ENCODE measurements at regions not wholly inside any gene's neighbourhood (a gene's known extent, or its start where the extent isn't known, plus 50 kb on each side); places are given as distances from the start of the nearest gene placed in this dataset.
"Not testable (repeated sequence)": the region's sequence is repeated elsewhere in the genome, so short reads cannot be mapped to it uniquely, and the experiment has no call there.

DNA sequence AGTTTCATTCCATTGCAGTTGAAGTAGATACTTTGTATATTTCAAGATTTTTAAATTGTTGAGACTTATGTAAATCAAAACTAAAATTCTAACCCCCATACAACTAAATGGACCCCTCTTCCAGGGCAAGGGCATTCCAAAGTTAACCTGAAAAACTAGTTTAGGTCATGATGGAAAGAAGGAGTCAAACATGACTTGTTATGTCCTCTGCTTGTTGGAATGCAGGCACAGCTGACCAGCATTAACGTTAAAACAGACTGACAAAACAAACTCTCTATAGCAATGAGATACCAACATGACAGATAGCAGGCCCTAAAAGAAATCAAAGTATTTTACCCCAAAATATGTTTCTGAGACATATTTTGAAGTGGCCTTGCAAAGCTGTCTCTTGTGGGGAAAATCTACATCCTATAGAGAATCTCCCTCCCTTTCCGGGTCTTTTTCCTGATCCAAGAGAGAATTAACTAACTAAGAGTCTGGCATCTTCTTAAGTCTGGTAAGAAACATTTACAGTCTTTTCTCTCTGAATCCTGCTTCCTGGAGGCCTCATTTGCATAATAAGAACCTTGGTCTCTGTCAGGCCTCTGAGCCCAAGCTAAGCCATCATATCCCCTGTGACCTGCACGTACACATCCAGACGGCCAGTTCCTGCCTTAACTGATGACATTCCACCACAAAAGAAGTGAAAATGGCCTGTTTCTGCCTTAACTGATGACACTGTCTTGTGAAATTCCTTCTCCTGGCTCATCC lies 124.3 kb upstream of the ATXN1 start:
- no peaks in the 10 kb centered on the region for H3K36me3 ChIP-seq
- H3K4me3 ChIP-seq = no peak overlapping the region
- H3K4me1 ChIP-seq = no peaks in the 10 kb centered on the region
- no peaks in the 10 kb centered on the region for H3K27me3 ChIP-seq
- TF ChIP-seq EP300 (IDR thresholded peaks at IDR 0.05) (no peak), POLR2AphosphoS5 (IDR thresholded peaks at IDR 0.05) (no peak), POLR2A (IDR thresholded peaks at IDR 0.05) (no peak)
- TF ChIP-seq, protein P1, sequence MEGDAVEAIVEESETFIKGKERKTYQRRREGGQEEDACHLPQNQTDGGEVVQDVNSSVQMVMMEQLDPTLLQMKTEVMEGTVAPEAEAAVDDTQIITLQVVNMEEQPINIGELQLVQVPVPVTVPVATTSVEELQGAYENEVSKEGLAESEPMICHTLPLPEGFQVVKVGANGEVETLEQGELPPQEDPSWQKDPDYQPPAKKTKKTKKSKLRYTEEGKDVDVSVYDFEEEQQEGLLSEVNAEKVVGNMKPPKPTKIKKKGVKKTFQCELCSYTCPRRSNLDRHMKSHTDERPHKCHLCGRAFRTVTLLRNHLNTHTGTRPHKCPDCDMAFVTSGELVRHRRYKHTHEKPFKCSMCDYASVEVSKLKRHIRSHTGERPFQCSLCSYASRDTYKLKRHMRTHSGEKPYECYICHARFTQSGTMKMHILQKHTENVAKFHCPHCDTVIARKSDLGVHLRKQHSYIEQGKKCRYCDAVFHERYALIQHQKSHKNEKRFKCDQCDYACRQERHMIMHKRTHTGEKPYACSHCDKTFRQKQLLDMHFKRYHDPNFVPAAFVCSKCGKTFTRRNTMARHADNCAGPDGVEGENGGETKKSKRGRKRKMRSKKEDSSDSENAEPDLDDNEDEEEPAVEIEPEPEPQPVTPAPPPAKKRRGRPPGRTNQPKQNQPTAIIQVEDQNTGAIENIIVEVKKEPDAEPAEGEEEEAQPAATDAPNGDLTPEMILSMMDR (IDR thresholded peaks at IDR 0.05) = no peak
- no peak for DNase-seq (ENCODE audit: low spot score in 2 of 2)
- no peak overlapping the region for H3K27ac ChIP-seq
- 82% methylated on average over 4 of the region's 4 CpGs for WGBS
- H3K9me3 ChIP-seq = no peaks in the 10 kb centered on the region

DNA sequence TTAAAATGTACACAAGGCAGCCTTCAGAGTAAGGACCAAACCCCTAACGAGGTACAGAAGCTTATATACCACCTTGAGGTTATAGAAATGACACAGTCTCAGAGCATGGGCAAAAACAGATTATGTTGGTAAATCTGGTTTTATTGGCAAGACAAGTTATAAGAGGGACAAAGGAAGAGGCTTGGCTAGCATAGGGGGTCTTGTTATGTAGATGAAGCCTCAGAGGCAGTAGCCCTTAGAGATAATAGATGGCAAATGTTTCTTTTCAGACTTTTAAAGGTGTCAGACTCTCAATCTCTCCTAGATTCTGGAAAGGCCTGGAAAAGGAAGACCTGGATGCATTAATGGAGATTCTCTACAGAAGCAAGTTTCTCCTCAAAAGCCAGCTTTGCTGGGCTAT lies 123.3 kb upstream of the ATXN1 start:
- H3K4me1 ChIP-seq = no peaks in the 10 kb centered on the region
- no peaks in the 10 kb centered on the region for H3K9me3 ChIP-seq
- 83% methylated on average over 1 of the region's 1 CpG for WGBS
- H3K4me3 ChIP-seq = no peak overlapping the region
- TF ChIP-seq, protein P1 (IDR thresholded peaks at IDR 0.05) = no peak
- TF ChIP-seq POLR2A (IDR thresholded peaks at IDR 0.05) (no peak), EP300 (IDR thresholded peaks at IDR 0.05) (no peak), POLR2AphosphoS5 (IDR thresholded peaks at IDR 0.05) (no peak)
- no peaks in the 10 kb centered on the region for H3K36me3 ChIP-seq
- H3K27me3 ChIP-seq = no peaks in the 10 kb centered on the region
- no peak for DNase-seq (ENCODE audit: low spot score in 2 of 2)
- H3K27ac ChIP-seq = no peak overlapping the region

DNA sequence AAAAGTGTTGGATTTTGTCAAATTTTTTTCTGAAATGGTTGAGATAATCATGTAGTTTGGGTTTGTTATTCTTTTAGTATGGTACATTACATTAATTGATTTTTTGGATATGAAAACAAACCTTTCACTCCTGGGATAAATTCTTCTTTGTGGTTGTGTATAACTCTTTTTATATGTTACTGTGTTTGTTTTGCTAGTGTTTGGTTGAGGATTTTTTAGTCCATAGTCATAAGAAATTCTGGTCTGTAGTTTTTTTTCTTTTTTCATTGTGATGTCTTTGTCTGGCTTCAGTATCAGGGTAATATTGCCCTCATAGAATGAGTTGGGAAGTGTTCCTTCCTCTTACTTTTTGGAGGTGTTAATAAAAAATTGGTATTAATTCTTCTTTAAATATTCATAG lies 122.2 kb upstream of the ATXN1 start:
- Histone ChIP-seq H3K27ac (no peak overlapping the region), H3K36me3 (no peaks in the 10 kb centered on the region), H3K27me3 (no peaks in the 10 kb centered on the region), H3K4me3 (no peak overlapping the region), H3K9me3 (no peaks in the 10 kb centered on the region), H3K4me1 (no peaks in the 10 kb centered on the region)
- no peak for DNase-seq (ENCODE audit: low spot score in 2 of 2)
- TF ChIP-seq EP300 (IDR thresholded peaks at IDR 0.05) = no peak
- TF ChIP-seq, protein P1 (IDR thresholded peaks at IDR 0.05) = no peak
- no peak for TF ChIP-seq POLR2AphosphoS5 (IDR thresholded peaks at IDR 0.05)
- TF ChIP-seq POLR2A (IDR thresholded peaks at IDR 0.05) = no peak

DNA sequence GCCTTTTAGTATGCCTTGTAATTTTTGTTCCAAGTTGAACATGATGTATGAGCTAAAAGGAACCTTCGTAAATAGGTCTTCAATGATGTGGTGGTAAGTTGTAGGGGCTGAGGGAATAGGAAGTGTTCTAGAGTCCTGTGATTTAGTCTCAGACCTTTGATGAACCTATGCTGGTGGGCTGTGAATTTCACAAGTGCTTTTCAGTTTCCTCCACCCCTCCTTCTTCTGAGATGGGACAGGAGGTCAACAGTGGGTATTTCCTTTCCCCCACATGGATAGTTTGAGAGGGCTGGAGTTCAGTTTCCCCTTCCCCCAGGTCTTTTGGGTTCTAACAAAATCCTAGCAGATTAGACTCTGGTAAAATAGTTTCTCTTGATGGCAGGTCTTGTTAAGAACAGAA lies 121.0 kb upstream of the ATXN1 start:
- Histone ChIP-seq H3K4me3 (no peak overlapping the region), H3K27ac (no peak overlapping the region), H3K9me3 (no peaks in the 10 kb centered on the region), H3K27me3 (no peaks in the 10 kb centered on the region), H3K36me3 (no peaks in the 10 kb centered on the region), H3K4me1 (no peaks in the 10 kb centered on the region)
- WGBS = 97% methylated on average over 1 of the region's 1 CpG
- no peak for DNase-seq (ENCODE audit: low spot score in 2 of 2)
- TF ChIP-seq, protein P1 (IDR thresholded peaks at IDR 0.05) = no peak
- no peak for TF ChIP-seq POLR2AphosphoS5 (IDR thresholded peaks at IDR 0.05)
- TF ChIP-seq EP300 (IDR thresholded peaks at IDR 0.05) = no peak
- no peak for TF ChIP-seq POLR2A (IDR thresholded peaks at IDR 0.05)

DNA sequence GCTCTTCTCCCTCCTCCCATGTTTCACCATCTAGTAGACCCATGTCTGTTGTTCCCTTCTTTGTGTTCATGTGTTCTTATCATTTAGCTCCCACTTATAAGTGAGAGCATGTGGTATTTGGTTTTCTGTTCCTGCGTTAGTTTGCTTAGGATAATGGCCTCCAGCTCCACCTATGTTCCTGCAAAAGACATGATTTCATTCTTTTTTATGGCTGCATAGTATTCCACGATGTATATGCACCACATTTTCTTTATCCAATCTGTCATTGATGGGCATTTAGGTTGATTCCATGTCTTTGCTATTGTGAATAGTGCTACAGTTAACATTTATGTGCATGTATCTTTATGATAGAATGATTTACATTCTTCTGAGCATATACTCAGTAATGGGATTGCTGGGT lies 115.6 kb upstream of the ATXN1 start:
- not testable (repeated sequence) for H3K4me1 ChIP-seq; H3K36me3 ChIP-seq; H3K27ac ChIP-seq; DNase-seq (ENCODE audit: low spot score in 2 of 2); H3K9me3 ChIP-seq; H3K27me3 ChIP-seq; H3K4me3 ChIP-seq
- 93% methylated on average over 2 of the region's 2 CpGs for WGBS

DNA sequence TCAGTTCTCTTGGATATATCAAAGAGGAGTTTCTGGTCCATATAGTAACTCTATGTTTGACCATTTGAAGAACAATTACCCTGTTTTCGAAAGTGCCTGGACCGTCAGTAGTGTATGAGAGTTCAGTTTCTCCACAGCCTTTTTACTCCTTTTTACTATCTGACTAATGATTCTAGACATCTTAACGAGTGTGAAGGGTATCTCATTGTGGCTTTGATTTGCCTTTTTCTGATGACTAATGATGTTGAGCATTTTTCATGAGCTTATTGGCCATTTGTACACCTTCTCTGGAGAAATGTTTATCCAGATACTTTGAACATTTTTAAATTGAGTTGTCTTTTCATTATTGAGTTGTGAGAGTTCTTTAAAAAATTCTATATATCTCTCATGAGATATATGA lies 114.9 kb upstream of the ATXN1 start:
- Histone ChIP-seq H3K27me3 (no peaks in the 10 kb centered on the region), H3K36me3 (no peaks in the 10 kb centered on the region), H3K4me3 (no peak overlapping the region), H3K27ac (no peak overlapping the region), H3K4me1 (no peaks in the 10 kb centered on the region), H3K9me3 (no peaks in the 10 kb centered on the region)
- DNase-seq (ENCODE audit: low spot score in 2 of 2) = no peak
- 89% methylated on average over 3 of the region's 3 CpGs for WGBS
- TF ChIP-seq POLR2A (IDR thresholded peaks at IDR 0.05) (no peak), POLR2AphosphoS5 (IDR thresholded peaks at IDR 0.05) (no peak)
- TF ChIP-seq, protein P1 (IDR thresholded peaks at IDR 0.05) = no peak

All from suprapubic skin (tissue), 4 donors.